Progenitor cell of endocrine pancreas (in vitro differentiated cells): ENCODE measurements at regions not wholly inside any gene's neighbourhood (a gene's known extent, or its start where the extent isn't known, plus 50 kb on each side); places are given as distances from the start of the nearest gene placed in this dataset.

Experiments used
- DNase-seq: peaks from one replicate; pipeline ENCODE4 v3.0.0; 2021; ENCODE audit warnings: low spot score; ENCODE audit not compliant: unreplicated experiment
- H3K27ac Mint-ChIP-seq: 2 replicates; pipeline ENCODE4 v1.8.0; 2021; ENCODE audit warnings: mild to moderate bottlenecking, moderate library complexity, mixed read lengths
- H3K27me3 Mint-ChIP-seq: 2 replicates; pipeline ENCODE4 v1.8.0; 2021; ENCODE audit warnings: mixed read lengths
- H3K36me3 Mint-ChIP-seq: 2 replicates; pipeline ENCODE4 v1.8.0; 2022; ENCODE audit warnings: mixed read lengths; ENCODE audit not compliant: insufficient read depth
- H3K4me1 Mint-ChIP-seq: 2 replicates; pipeline ENCODE4 v1.8.0; 2021; ENCODE audit warnings: low read depth, mixed read lengths
- H3K4me3 Mint-ChIP-seq: 2 replicates; pipeline ENCODE4 v1.8.0; 2021; ENCODE audit warnings: low read depth, mild to moderate bottlenecking, moderate library complexity, mixed read lengths
- H3K9me3 Mint-ChIP-seq: 2 replicates; pipeline ENCODE4 v1.8.0; 2021; ENCODE audit warnings: low read depth, mixed read lengths
- TF ChIP-seq, protein P1 (sequence below): fragments of 200-600 bp; sonication (generic); IDR thresholded peaks from one replicate; pipeline ENCODE4 v1.5.0; 2021; ENCODE audit warnings: antibody characterized with exemption, mild to moderate bottlenecking; ENCODE audit not compliant: unreplicated experiment

DNA sequence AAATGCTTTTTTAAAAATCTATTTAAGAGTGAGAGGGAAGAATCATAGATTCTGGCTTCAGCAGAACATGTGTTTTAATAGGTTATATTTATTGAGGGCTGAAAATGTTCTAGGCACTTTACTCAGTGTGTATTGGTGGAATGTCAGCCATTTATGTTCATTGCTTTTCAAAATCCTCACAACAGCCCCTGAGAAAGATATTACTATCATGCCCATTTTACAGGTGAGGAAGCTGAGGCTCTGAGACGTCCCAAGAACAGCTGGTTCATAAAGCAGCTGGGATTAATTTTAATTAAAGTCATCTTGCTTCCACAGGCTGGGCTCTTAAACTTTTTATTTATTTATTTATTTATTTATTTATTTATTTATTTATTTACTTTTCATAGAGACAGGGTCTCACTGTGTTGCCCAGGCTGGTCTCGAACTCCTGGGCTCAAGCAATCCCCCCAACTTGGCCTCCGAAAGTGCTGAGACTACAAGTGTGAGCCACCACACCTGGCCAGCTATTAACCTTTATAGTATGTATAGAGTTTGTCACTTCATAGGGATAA, 364.6 kb downstream of the SHQ1 start:
- H3K4me1 Mint-ChIP-seq, result peaks cover 18% of the 10 kb centered on the region
- H3K9me3 Mint-ChIP-seq, result no peaks in the 10 kb centered on the region
- TF ChIP-seq, protein P1, sequence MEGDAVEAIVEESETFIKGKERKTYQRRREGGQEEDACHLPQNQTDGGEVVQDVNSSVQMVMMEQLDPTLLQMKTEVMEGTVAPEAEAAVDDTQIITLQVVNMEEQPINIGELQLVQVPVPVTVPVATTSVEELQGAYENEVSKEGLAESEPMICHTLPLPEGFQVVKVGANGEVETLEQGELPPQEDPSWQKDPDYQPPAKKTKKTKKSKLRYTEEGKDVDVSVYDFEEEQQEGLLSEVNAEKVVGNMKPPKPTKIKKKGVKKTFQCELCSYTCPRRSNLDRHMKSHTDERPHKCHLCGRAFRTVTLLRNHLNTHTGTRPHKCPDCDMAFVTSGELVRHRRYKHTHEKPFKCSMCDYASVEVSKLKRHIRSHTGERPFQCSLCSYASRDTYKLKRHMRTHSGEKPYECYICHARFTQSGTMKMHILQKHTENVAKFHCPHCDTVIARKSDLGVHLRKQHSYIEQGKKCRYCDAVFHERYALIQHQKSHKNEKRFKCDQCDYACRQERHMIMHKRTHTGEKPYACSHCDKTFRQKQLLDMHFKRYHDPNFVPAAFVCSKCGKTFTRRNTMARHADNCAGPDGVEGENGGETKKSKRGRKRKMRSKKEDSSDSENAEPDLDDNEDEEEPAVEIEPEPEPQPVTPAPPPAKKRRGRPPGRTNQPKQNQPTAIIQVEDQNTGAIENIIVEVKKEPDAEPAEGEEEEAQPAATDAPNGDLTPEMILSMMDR, result no peak
- DNase-seq, result no peak
- H3K36me3 Mint-ChIP-seq, result no peaks in the 10 kb centered on the region
- H3K27me3 Mint-ChIP-seq, result no peaks in the 10 kb centered on the region
- H3K4me3 Mint-ChIP-seq, result no peak overlapping the region
- H3K27ac Mint-ChIP-seq, result no peak overlapping the region

DNA sequence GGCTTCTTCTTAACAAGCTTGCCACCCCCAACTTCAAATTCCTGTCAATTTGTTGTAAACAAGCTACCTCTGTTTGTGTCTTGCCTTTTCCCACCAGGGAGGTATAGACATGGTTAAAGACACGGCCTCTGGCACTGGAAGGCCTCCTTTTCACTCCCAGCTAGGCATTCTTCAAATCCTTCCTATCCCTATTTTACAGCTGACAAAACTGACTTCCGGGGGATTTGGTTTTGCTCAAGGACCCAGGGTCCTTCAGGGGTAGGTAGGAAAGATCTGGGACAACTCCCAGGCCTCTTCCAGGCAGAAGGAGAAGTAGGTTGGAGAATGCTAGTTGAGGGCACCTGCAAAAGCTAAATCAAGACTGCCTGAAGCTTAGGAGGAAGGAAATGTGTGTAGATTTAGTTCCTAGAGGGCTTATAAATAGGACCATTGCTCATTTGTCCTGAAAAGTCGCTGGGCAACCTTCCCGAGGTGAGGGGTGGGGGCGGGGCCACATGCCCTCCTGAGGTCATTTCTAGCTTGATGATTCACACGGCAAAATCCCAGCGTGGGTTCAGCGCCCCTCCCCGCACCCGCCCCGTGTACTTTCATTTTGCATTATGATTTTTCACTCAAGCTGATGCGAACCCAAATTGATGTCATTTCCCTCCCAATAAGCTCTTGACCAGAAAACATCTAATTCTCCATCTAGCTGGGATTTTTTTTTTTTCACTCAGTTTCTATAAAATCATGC, 365.5 kb downstream of the SHQ1 start:
- Mint-ChIP-seq H3K27ac (peak overlapping the region; percentile 79), H3K4me1 (peaks cover 18% of the 10 kb centered on the region), H3K36me3 (no peaks in the 10 kb centered on the region), H3K27me3 (no peaks in the 10 kb centered on the region), H3K4me3 (no peak overlapping the region), H3K9me3 (no peaks in the 10 kb centered on the region)
- no peak for DNase-seq
- TF ChIP-seq, protein P1, result no peak

DNA sequence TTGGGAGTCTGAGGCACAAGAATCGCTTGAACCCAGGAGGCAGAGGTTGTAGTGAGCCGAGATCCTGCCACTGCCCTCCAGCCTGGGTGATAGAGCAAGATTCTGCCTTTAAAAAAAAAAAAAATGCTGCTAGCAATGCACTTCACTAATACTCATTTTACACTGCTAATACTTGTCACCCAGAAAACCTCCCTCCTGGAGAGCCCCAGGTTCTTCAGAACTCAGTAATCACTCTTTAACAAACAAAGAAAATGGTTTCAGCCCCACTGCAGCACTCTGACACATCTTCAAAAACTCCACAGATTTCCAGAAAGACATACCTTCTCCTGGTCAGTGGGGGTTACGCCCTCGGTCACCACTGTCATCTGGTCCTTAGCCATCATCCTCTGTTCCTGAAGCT, 366.7 kb downstream of the SHQ1 start:
- Mint-ChIP-seq H3K27ac (no peak overlapping the region), H3K9me3 (no peaks in the 10 kb centered on the region), H3K4me1 (peaks cover 8% of the 10 kb centered on the region), H3K4me3 (no peak overlapping the region), H3K36me3 (no peaks in the 10 kb centered on the region), H3K27me3 (no peaks in the 10 kb centered on the region)
- TF ChIP-seq, protein P1, result no peak
- no peak for DNase-seq

DNA sequence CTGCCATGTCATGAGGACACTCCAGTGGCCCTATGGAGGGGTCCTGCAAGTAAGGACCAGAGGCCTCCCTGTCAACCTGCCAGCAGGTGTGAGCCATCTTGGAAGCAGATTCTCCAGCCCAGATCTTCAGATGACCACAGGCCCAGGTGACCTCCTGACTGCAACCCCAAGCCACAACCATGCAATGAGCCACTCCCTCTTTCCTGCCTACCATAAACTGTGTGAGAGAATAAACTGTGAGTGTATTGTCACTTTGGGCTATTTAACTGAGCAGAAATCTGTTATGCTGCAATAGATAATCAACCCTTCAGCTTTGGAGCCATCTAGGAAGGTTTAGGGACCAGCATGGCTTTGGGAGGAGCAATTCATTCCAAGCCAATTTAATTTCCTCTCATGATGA, 367.9 kb downstream of the SHQ1 start:
- no peak for DNase-seq
- H3K4me1 Mint-ChIP-seq, result peaks cover 8% of the 10 kb centered on the region
- peak overlapping the region; percentile 53 for H3K27ac Mint-ChIP-seq
- no peaks in the 10 kb centered on the region for H3K9me3 Mint-ChIP-seq
- no peak overlapping the region for H3K4me3 Mint-ChIP-seq
- no peaks in the 10 kb centered on the region for H3K27me3 Mint-ChIP-seq
- TF ChIP-seq, protein P1, result no peak
- no peaks in the 10 kb centered on the region for H3K36me3 Mint-ChIP-seq

DNA sequence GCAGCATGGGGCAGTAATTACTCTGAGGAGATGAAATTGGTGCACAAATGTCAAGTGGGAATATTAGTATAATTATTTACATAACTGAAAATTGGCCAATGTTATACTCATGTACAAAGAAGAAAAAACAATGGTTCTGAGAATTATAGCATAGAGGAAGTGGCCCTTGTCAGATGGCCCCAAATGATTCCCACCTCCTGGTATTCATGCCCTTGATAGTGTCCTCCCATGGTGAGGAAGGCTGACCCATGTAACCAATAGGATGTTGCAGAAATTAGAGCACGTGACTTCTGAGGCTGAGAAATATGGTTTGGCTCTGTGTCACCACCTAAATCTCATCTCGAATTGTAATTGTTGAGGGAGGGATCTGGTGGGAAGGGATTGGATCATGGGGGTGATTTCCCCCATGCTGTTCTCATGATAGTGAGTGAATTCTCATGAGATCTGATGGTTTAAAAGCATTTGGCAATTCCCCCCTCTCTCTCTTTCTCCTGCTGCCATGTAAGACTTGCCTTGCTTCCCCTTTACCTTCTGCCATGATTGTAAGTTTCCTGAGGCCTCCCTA, 368.5 kb downstream of the SHQ1 start:
- Mint-ChIP-seq H3K9me3 (no peaks in the 10 kb centered on the region), H3K36me3 (no peaks in the 10 kb centered on the region), H3K27me3 (no peaks in the 10 kb centered on the region), H3K4me3 (no peak overlapping the region), H3K27ac (no peak overlapping the region), H3K4me1 (peaks cover 8% of the 10 kb centered on the region)
- TF ChIP-seq, protein P1, result no peak
- no peak for DNase-seq
